OCI-LY1 (cell line): ENCODE measurements at regions not wholly inside any gene's neighbourhood (a gene's known extent, or its start where the extent isn't known, plus 50 kb on each side); places are given as distances from the start of the nearest gene placed in this dataset.

Source experiments
- CTCF ChIP-seq: fragments of 200-600 bp; sonication (generic), shearing (Covaris generic); IDR thresholded peaks from 2 replicates; pipeline ENCODE4 v1.5.1; 2017; ENCODE audit warnings: mild to moderate bottlenecking, antibody characterized with exemption, low read length, moderate library complexity, mixed read lengths
- EZH2 ChIP-seq: fragments of 200-600 bp; sonication (generic), shearing (Covaris generic); IDR thresholded peaks from 2 replicates; pipeline ENCODE4 v1.8.0; 2017; ENCODE audit warnings: borderline replicate concordance, mixed run types, mild to moderate bottlenecking, antibody characterized with exemption, low read length, moderate library complexity, mixed read lengths

DNA sequence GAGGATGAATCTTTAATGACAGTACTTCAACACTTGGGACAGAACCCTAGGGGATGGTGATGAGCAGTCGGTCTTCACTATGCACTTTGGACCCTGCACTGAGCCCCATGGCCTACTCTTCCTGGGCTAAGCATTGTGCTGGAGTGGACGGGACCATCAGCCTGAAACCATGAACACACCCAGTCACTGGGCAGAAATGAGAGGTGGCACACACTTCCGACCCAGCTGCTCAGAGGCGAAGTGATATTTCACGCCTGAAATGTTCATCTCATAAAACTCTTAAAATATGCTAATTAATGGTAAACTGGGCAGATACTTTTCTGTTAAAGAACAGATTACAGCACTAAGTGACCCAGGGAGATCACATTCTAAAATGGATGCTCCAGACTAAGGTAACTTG lies 150.3 kb upstream of the NDUFV2 start:
- TF ChIP-seq CTCF, result no peak
- no peak for TF ChIP-seq EZH2
